Panc1 (cell line): ENCODE measurements at regions not wholly inside any gene's neighbourhood (a gene's known extent, or its start where the extent isn't known, plus 50 kb on each side); places are given as distances from the start of the nearest gene placed in this dataset.
A peak's percentile ranks its signal among the peaks of the same experiment; 100 is the strongest.

Experiments used
- ATAC-seq: fragments of 200-7000 bp; cut with Tn5 transposase; 2 replicates; pipeline ENCODE4 v1.9.1; 2020; ENCODE audit warnings: mild to moderate bottlenecking, moderate library complexity
- BruUV-seq: library from RNA; stranded (reverse); fragments of 400-500 nt; replicated peaks from 2 replicates; lab custom pipeline; 2021; lab: Mats Ljungman, UMichigan
- CTCF ChIA-PET: fragments of 300-600 bp; sonication (Branson Sonifier 250); formaldehyde crosslinking; loops from one replicate; lab custom pipeline; 2022; ENCODE audit warnings: antibody characterized with exemption; lab: Charles Lee
- POLR2A ChIA-PET: fragments of 300-600 bp; sonication (Branson Sonifier 250); formaldehyde crosslinking; loops from one replicate; lab custom pipeline; 2022; ENCODE audit warnings: antibody characterized with exemption; lab: Charles Lee
- DNase-seq: peaks from one replicate; pipeline ENCODE4 v3.0.0-alpha.2; 2010; ENCODE audit warnings: low read depth, low spot score
- H3K27ac ChIP-seq: 2 replicates; pipeline ENCODE4 v1.5.1; 2011; ENCODE audit warnings: mild to moderate bottlenecking, low read length, inconsistent platforms
- H3K27me3 ChIP-seq: fragments of 200-500 bp; sonication (Bioruptor generic); 2 replicates; pipeline ENCODE4 v1.6.0; 2014; ENCODE audit warnings: low read length, inconsistent platforms; ENCODE audit not compliant: control insufficient read depth, insufficient read depth
- H3K36me3 ChIP-seq: fragments of 200-500 bp; sonication (Bioruptor generic); 2 replicates; pipeline ENCODE4 v1.5.1; 2014; ENCODE audit warnings: inconsistent platforms, mild to moderate bottlenecking, low read length, moderate library complexity; ENCODE audit not compliant: control insufficient read depth, insufficient read depth
- H3K4me1 ChIP-seq: 2 replicates; pipeline ENCODE4 v1.5.1; 2011; ENCODE audit warnings: inconsistent platforms, mild to moderate bottlenecking, low read length, moderate library complexity; ENCODE audit not compliant: control insufficient read depth, insufficient read depth
- H3K4me3 ChIP-seq, 2 experiments: 2 replicates each; pipeline ENCODE4 v1.5.1; 2011 to 2012; ENCODE audit warnings: low read depth in 2 of 2, low read length in 2 of 2, mild to moderate bottlenecking in 2 of 2, inconsistent platforms in 1 of 2, moderate library complexity in 1 of 2
- H3K9me3 ChIP-seq: fragments of 200-500 bp; sonication (Bioruptor generic); 2 replicates; pipeline ENCODE4 v1.5.1; 2014; ENCODE audit warnings: low read depth, mild to moderate bottlenecking, inconsistent platforms, low read length, moderate library complexity; ENCODE audit not compliant: control insufficient read depth, insufficient read depth
- CTCF ChIP-seq: fragments of 450-650 bp; IDR thresholded peaks from 2 replicates; pipeline ENCODE4 v1.5.1; 2017; ENCODE audit warnings: mild to moderate bottlenecking
- POLR2AphosphoS5 ChIP-seq: IDR thresholded peaks from 2 replicates; pipeline ENCODE4 v1.6.1; 2012; ENCODE audit warnings: mild to moderate bottlenecking, low read depth, low read length, moderate library complexity
- SIN3A ChIP-seq: IDR thresholded peaks from 2 replicates; pipeline ENCODE4 v1.6.1; 2012; ENCODE audit warnings: low read depth, mild to moderate bottlenecking, low read length, moderate library complexity, borderline replicate concordance; ENCODE audit not compliant: insufficient read depth
- TCF7L2 ChIP-seq: IDR thresholded peaks from 2 replicates; pipeline ENCODE4 v1.6.1; 2011; ENCODE audit warnings: mild to moderate bottlenecking, low read depth, low read length, inconsistent platforms
- in situ Hi-C: cut with HindIII; loops from 2 replicates; pipeline ENCODE4 v1.10.0; 2016; ENCODE audit warnings: low sequenced_read_pairs, low pct_unique_long_range_greater_than_20kb
- intact Hi-C: fragments of 100-400 bp; cut with micrococcal nuclease; formaldehyde crosslinking; loops from one replicate; pipeline ENCODE4 v1.10.0; 2022; ENCODE audit not compliant: unreplicated experiment
- TF ChIP-seq, protein P1 (sequence below), 2 experiments: IDR thresholded peaks; 2 replicates each; pipeline ENCODE4 v1.6.1; 2011 to 2012; ENCODE audit warnings: low read depth in 2 of 2, control low read depth in 1 of 2, low read length in 1 of 2, mild to moderate bottlenecking in 1 of 2, moderate library complexity in 1 of 2; ENCODE audit not compliant: insufficient read depth in 1 of 2

DNA sequence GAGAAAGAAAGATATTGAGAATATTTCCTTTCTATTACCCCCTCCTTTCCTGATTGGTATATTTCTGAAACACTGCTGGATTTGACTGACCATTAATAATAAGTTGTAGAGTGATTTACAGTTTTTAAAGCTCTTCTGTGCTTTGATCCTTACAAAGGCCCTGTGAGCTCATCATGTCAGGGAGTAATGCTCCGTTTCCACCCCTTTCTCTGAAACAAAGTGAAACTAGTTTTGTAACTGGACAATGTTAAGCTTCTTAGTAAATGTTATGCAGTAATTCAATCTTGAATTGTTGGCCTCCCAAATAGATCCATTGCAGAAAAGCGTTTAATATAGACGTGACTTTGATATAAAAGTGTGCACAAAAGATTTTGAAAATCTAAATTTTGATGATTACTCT is 190.1 kb upstream of the GNPDA2 start:
- no peak for ATAC-seq
- Histone ChIP-seq H3K27me3 (no peaks in the 10 kb centered on the region), H3K36me3 (no peaks in the 10 kb centered on the region), H3K4me3 (peak overlapping the region; percentile 7 to 15; a peak in 2 of 4 replicates), H3K27ac (no peak overlapping the region), H3K4me1 (no peaks in the 10 kb centered on the region), H3K9me3 (no peaks in the 10 kb centered on the region)
- no peak for DNase-seq
- ChIA-PET CTCF (no interaction called here), POLR2A (no interaction called here)
- BruUV-seq: no TSS peak
- TF ChIP-seq SIN3A: no peak
- no peak for TF ChIP-seq TCF7L2
- no peak for TF ChIP-seq CTCF
- TF ChIP-seq, protein P1, sequence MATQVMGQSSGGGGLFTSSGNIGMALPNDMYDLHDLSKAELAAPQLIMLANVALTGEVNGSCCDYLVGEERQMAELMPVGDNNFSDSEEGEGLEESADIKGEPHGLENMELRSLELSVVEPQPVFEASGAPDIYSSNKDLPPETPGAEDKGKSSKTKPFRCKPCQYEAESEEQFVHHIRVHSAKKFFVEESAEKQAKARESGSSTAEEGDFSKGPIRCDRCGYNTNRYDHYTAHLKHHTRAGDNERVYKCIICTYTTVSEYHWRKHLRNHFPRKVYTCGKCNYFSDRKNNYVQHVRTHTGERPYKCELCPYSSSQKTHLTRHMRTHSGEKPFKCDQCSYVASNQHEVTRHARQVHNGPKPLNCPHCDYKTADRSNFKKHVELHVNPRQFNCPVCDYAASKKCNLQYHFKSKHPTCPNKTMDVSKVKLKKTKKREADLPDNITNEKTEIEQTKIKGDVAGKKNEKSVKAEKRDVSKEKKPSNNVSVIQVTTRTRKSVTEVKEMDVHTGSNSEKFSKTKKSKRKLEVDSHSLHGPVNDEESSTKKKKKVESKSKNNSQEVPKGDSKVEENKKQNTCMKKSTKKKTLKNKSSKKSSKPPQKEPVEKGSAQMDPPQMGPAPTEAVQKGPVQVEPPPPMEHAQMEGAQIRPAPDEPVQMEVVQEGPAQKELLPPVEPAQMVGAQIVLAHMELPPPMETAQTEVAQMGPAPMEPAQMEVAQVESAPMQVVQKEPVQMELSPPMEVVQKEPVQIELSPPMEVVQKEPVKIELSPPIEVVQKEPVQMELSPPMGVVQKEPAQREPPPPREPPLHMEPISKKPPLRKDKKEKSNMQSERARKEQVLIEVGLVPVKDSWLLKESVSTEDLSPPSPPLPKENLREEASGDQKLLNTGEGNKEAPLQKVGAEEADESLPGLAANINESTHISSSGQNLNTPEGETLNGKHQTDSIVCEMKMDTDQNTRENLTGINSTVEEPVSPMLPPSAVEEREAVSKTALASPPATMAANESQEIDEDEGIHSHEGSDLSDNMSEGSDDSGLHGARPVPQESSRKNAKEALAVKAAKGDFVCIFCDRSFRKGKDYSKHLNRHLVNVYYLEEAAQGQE (IDR thresholded peaks at IDR 0.05; ENCODE audit: insufficient read depth in 1 of 2, low read depth in 2 of 2, low read length in 1 of 2): no peak
- TF ChIP-seq POLR2AphosphoS5: no peak
- in situ Hi-C loops: no loop called here
- intact Hi-C loops: loop anchor here (5.0 kb wide), 1 partner anchor 154 kb away; no protein-coding TSS in a partner anchor

DNA sequence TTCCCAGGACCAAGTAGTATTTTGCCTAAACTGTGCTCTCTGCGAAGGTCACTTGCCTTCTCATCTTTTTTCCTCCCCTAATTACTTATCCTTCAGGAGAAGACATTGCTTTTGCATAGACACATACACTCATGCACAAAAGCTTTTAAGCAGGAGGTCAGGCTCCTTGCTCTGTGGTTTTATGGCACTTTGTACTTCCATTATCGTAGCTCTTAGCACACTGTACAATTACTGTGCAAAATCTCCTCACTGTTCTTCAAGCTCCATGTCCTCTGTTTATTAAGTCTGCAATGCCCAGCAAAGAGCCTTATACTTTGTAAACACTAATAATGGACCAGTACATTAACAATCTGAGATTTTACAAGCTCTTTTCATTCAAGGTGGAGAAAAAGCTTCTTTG is 188.4 kb upstream of the GNPDA2 start:
- H3K27me3 ChIP-seq: no peaks in the 10 kb centered on the region
- CTCF ChIA-PET: no interaction called here
- no peak overlapping the region for H3K4me3 ChIP-seq
- intact Hi-C loops: loop anchor here (5.0 kb wide), 1 partner anchor 152 kb away; no protein-coding TSS in a partner anchor
- POLR2A ChIA-PET: no interaction called here
- no peaks in the 10 kb centered on the region for H3K4me1 ChIP-seq
- no TSS peak for BruUV-seq
- TF ChIP-seq POLR2AphosphoS5: no peak
- TF ChIP-seq SIN3A: no peak
- no peak for TF ChIP-seq TCF7L2
- TF ChIP-seq CTCF: no peak
- TF ChIP-seq, protein P1 (IDR thresholded peaks at IDR 0.05; ENCODE audit: insufficient read depth in 1 of 2, low read depth in 2 of 2, low read length in 1 of 2): no peak
- H3K27ac ChIP-seq: no peak overlapping the region
- in situ Hi-C loops: no loop called here
- no peak for DNase-seq
- no peak for ATAC-seq
- H3K9me3 ChIP-seq: no peaks in the 10 kb centered on the region
- H3K36me3 ChIP-seq: no peaks in the 10 kb centered on the region
